SK-N-SH (cell line): ENCODE measurements at regions not wholly inside any gene's neighbourhood (a gene's known extent, or its start where the extent isn't known, plus 50 kb on each side); places are given as distances from the start of the nearest gene placed in this dataset.

Source experiments
- CTCF ChIA-PET: fragments of 300-600, 350-600 bp; formaldehyde crosslinking; extraction: SDS; loops from one replicate; lab custom pipeline; 2021; lab: Yijun Ruan, JAX
- POLR2A ChIA-PET: fragments of 350-600 bp; sonication (Branson Sonifier 250); formaldehyde crosslinking; extraction: SDS; loops from one replicate; lab custom pipeline; 2020; ENCODE audit warnings: antibody characterized with exemption, inconsistent platforms; lab: Yijun Ruan, JAX
- DNase-seq: peaks from one replicate; pipeline ENCODE4 v3.0.0; 2012
- H2AFZ ChIP-seq: fragments of 200-600 bp; sonication (generic); 2 replicates; pipeline ENCODE4 v1.8.1; 2016; ENCODE audit warnings: antibody characterized with exemption, mild to moderate bottlenecking, low read depth
- H3F3A ChIP-seq: fragments of 200-600 bp; sonication (generic); replicated peaks from 2 replicates; pipeline ENCODE3; 2016; ENCODE audit warnings: antibody characterized with exemption, mild to moderate bottlenecking; ENCODE audit not compliant: insufficient read depth
- H3K27ac ChIP-seq, 2 experiments: fragments of 200-500 bp in 1 of 2; fragments of 200-600 bp in 1 of 2; sonication (Bioruptor generic) in 1 of 2; sonication (generic), shearing (Covaris generic) in 1 of 2; 2 replicates each; pipeline versions ENCODE4 v1.5.1 to v1.6.1; 2014 to 2016; ENCODE audit warnings: low read depth in 2 of 2, inconsistent platforms in 1 of 2, low read length in 1 of 2, mild to moderate bottlenecking in 1 of 2, mixed read lengths in 1 of 2
- H3K27me3 ChIP-seq: fragments of 200-600 bp; sonication (generic), shearing (Covaris generic); 2 replicates; pipeline ENCODE4 v1.6.1; 2016; ENCODE audit warnings: mixed run types; ENCODE audit not compliant: insufficient read depth
- H3K36me3 ChIP-seq, 2 experiments: fragments of 200-500 bp in 1 of 2; fragments of 200-600 bp in 1 of 2; sonication (Bioruptor generic) in 1 of 2; sonication (generic) in 1 of 2; replicated peaks in 1 of 2; 2 replicates each; pipeline versions ENCODE3 to v1.5.1; 2014 to 2016; ENCODE audit warnings: low read length in 1 of 2, mild to moderate bottlenecking in 1 of 2; ENCODE audit not compliant: insufficient read depth in 2 of 2, control insufficient read depth in 1 of 2
- H3K4me1 ChIP-seq, 2 experiments: fragments of 200-500 bp in 1 of 2; fragments of 200-600 bp in 1 of 2; sonication (Bioruptor generic) in 1 of 2; sonication (generic), shearing (Covaris generic) in 1 of 2; 2 replicates each; pipeline versions ENCODE4 v1.5.1 to v1.6.1; 2014 to 2016; ENCODE audit warnings: low read depth in 1 of 2, low read length in 1 of 2, mixed run types in 1 of 2; ENCODE audit not compliant: insufficient read depth in 2 of 2, control insufficient read depth in 1 of 2
- H3K4me2 ChIP-seq: fragments of 200-600 bp; sonication (generic), shearing (Covaris generic); 2 replicates; pipeline ENCODE4 v1.6.1; 2017; ENCODE audit warnings: mixed run types
- H3K4me3 ChIP-seq, 2 experiments: fragments of 200-500 bp in 1 of 2; fragments of 200-600 bp in 1 of 2; sonication (Bioruptor generic) in 1 of 2; sonication (generic), shearing (Covaris generic) in 1 of 2; 2 replicates each; pipeline versions ENCODE4 v1.5.1 to v1.8.1; 2014 to 2016; ENCODE audit warnings: low read depth in 2 of 2, inconsistent platforms in 1 of 2, low read length in 1 of 2, mild to moderate bottlenecking in 1 of 2, mixed read lengths in 1 of 2, moderate library complexity in 1 of 2
- H3K79me2 ChIP-seq: fragments of 200-600 bp; sonication (generic); 2 replicates; pipeline ENCODE4 v1.8.1; 2017; ENCODE audit warnings: mild to moderate bottlenecking; ENCODE audit not compliant: insufficient read depth
- H3K9ac ChIP-seq: fragments of 200-600 bp; sonication (generic); 2 replicates; pipeline ENCODE4 v1.6.1; 2017; ENCODE audit warnings: mixed run types
- H3K9me2 ChIP-seq: fragments of 200-600 bp; sonication (generic); 2 replicates; pipeline ENCODE4 v1.6.1; 2017; ENCODE audit warnings: mixed run types
- H3K9me3 ChIP-seq: fragments of 200-600 bp; sonication (generic); 2 replicates; pipeline ENCODE4 v1.6.1; 2017; ENCODE audit warnings: mixed run types, mild to moderate bottlenecking, moderate library complexity
- H4K20me1 ChIP-seq: fragments of 200-600 bp; sonication (generic); 2 replicates; pipeline ENCODE4 v1.6.1; 2017; ENCODE audit warnings: mild to moderate bottlenecking, mixed run types; ENCODE audit not compliant: insufficient read depth
- CHD2 ChIP-seq: fragments of 150-350 bp; IDR thresholded peaks from 2 replicates; pipeline ENCODE4 v1.6.1; 2018; ENCODE audit warnings: low read length; ENCODE audit not compliant: partially characterized antibody
- FOSL2 ChIP-seq: IDR thresholded peaks from 2 replicates; pipeline ENCODE4 v1.4.0; 2012; ENCODE audit warnings: low read depth, mild to moderate bottlenecking, moderate library complexity, borderline replicate concordance
- FOXJ3 ChIP-seq: sonication (generic); formaldehyde crosslinking; IDR thresholded peaks from 2 replicates; pipeline ENCODE4 v1.5.1; 2020; ENCODE audit warnings: mild to moderate bottlenecking, missing genetic modification reagents
- MEF2A ChIP-seq: IDR thresholded peaks from 2 replicates; pipeline ENCODE4 v1.4.0; 2012; ENCODE audit warnings: low read depth, borderline replicate concordance
- NFIC ChIP-seq: IDR thresholded peaks from 2 replicates; pipeline ENCODE4 v1.4.0; 2012; ENCODE audit warnings: borderline replicate concordance
- NRF1 ChIP-seq: IDR thresholded peaks from 2 replicates; pipeline ENCODE4 v1.6.1; 2012; ENCODE audit warnings: low read depth, mild to moderate bottlenecking, low read length
- POLR2AphosphoS5 ChIP-seq: IDR thresholded peaks from 2 replicates; pipeline ENCODE4 v1.6.1; 2012; ENCODE audit warnings: low read depth, low read length
- SIN3A ChIP-seq: IDR thresholded peaks from 2 replicates; pipeline ENCODE4 v1.6.1; 2012; ENCODE audit warnings: low read depth, mild to moderate bottlenecking, low read length, moderate library complexity, borderline replicate concordance
- whole genome bisulfite sequencing: methylation state at CpG from one replicate; pipeline ENCODE4 v1.1.6; 2017; ENCODE audit warnings: low lambda C conversion rate; 5-methylcytosine and 5-hydroxymethylcytosine counted together
- TF ChIP-seq, protein P1 (sequence below): IDR thresholded peaks from 2 replicates; pipeline ENCODE4; 2012
- TF ChIP-seq, protein P2 (sequence below): IDR thresholded peaks from 2 replicates; pipeline ENCODE4 v1.4.0; 2012; ENCODE audit warnings: low read depth, borderline replicate concordance
- TF ChIP-seq, protein P3 (sequence below): fragments of 150-350 bp; IDR thresholded peaks from 2 replicates; pipeline ENCODE4 v1.6.1; 2017; ENCODE audit warnings: antibody characterized with exemption, low read length, low read depth, borderline replicate concordance

DNA sequence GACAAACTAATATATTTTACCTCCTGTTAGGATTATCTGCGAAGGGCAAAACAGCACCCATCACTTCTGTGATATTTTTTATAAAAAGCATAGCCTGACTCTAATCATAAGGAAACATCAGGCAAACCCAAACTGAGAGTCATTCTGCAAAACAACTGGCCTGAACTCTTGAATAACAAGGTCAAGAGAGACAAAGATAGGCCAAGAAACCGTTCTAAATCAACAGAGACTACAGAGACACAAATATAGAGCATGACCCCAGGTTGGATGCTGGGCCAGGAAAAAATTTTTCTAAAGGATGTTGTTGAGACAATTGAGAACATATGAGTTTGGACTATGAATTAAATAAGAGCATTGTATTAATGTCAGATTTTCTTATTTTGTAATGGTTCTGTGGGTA, 384.9 kb downstream of the NFIB start:
- Histone ChIP-seq H3K4me1 (no peaks in the 10 kb centered on the region), H3K9me3 (no peaks in the 10 kb centered on the region), H3K9ac (no peak overlapping the region), H4K20me1 (no peaks in the 10 kb centered on the region), H3K4me2 (no peak overlapping the region), H3K9me2 (no peaks in the 10 kb centered on the region), H3K27ac (no peak overlapping the region), H3K79me2 (no peaks in the 10 kb centered on the region), H2AFZ (no peak overlapping the region), H3F3A (no peaks in the 10 kb centered on the region), H3K36me3 (no peaks in the 10 kb centered on the region), H3K4me3 (no peak overlapping the region), H3K27me3 (no peaks in the 10 kb centered on the region)
- no peak for TF ChIP-seq POLR2AphosphoS5
- 70% methylated on average over 2 of the region's 2 CpGs for WGBS
- DNase-seq = no peak
- POLR2A ChIA-PET = no interaction called here
- CTCF ChIA-PET = no interaction called here

DNA sequence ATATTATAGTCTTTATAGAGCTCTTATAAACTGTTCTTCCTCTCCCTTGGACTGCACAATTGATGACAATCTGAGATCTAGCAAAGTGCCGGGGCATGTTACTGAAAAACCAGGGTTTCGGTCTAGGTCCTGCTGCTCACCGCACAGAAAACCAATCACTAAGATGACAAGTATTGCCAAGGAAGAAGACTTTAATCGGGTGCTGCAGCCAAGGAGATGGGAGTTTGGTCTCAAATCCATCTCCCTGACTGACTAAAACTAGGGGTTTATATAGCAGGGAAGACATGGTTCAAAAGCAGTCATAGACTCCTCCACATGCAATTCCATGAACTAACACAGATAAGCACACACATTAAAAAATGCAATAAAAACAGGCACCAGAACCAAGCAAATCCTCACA, 390.6 kb downstream of the NFIB start:
- Histone ChIP-seq H3F3A (no peaks in the 10 kb centered on the region), H3K9me2 (no peaks in the 10 kb centered on the region), H3K79me2 (no peaks in the 10 kb centered on the region), H3K36me3 (no peaks in the 10 kb centered on the region), H3K9me3 (peaks cover 4% of the 10 kb centered on the region; the same call in 1 of the 2 replicates), H3K27ac (no peak overlapping the region), H3K27me3 (no peaks in the 10 kb centered on the region), H3K9ac (no peak overlapping the region), H3K4me2 (no peak overlapping the region), H3K4me1 (no peaks in the 10 kb centered on the region), H3K4me3 (no peak overlapping the region), H4K20me1 (no peaks in the 10 kb centered on the region), H2AFZ (no peak overlapping the region)
- CTCF ChIA-PET = no interaction called here
- POLR2A ChIA-PET = no interaction called here
- 95% methylated on average over 4 of the region's 4 CpGs for WGBS
- TF ChIP-seq FOSL2 (no peak), NFIC (no peak), NRF1 (no peak), MEF2A (no peak), CHD2 (no peak)
- TF ChIP-seq, protein P1, sequence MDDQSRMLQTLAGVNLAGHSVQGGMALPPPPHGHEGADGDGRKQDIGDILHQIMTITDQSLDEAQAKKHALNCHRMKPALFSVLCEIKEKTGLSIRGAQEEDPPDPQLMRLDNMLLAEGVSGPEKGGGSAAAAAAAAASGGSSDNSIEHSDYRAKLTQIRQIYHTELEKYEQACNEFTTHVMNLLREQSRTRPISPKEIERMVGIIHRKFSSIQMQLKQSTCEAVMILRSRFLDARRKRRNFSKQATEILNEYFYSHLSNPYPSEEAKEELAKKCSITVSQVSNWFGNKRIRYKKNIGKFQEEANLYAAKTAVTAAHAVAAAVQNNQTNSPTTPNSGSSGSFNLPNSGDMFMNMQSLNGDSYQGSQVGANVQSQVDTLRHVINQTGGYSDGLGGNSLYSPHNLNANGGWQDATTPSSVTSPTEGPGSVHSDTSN = no peak
- TF ChIP-seq, protein P2, sequence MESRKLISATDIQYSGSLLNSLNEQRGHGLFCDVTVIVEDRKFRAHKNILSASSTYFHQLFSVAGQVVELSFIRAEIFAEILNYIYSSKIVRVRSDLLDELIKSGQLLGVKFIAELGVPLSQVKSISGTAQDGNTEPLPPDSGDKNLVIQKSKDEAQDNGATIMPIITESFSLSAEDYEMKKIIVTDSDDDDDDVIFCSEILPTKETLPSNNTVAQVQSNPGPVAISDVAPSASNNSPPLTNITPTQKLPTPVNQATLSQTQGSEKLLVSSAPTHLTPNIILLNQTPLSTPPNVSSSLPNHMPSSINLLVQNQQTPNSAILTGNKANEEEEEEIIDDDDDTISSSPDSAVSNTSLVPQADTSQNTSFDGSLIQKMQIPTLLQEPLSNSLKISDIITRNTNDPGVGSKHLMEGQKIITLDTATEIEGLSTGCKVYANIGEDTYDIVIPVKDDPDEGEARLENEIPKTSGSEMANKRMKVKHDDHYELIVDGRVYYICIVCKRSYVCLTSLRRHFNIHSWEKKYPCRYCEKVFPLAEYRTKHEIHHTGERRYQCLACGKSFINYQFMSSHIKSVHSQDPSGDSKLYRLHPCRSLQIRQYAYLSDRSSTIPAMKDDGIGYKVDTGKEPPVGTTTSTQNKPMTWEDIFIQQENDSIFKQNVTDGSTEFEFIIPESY = no peak
- no peak for DNase-seq

DNA sequence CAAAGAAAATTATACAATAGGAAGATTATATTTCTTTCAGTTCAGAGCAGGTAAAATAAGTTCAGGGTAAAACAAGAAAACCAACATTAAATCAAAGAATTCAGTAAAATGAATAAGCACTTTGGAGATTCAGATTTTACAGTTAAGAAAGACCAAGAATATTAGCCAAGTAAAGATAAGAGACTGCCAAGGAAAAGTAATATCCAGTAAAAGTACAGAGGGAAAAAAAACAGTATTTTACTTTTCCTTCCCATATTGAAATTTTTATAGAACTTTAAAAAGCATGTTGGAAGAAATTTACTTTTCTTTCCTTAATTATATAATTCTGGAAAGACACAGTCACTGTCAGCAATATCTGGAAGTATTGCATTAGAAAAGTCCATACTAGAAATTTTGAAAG, 393.4 kb downstream of the NFIB start:
- peaks cover 4% of the 10 kb centered on the region; the same call in 1 of the 2 replicates for H3K9me3 ChIP-seq
- H3K4me1 ChIP-seq = no peaks in the 10 kb centered on the region
- H3K27me3 ChIP-seq = no peaks in the 10 kb centered on the region
- no peak overlapping the region for H2AFZ ChIP-seq
- no peak for TF ChIP-seq SIN3A
- TF ChIP-seq FOXJ3 (CRISPR knock-in tag) = no peak
- TF ChIP-seq, protein P3, sequence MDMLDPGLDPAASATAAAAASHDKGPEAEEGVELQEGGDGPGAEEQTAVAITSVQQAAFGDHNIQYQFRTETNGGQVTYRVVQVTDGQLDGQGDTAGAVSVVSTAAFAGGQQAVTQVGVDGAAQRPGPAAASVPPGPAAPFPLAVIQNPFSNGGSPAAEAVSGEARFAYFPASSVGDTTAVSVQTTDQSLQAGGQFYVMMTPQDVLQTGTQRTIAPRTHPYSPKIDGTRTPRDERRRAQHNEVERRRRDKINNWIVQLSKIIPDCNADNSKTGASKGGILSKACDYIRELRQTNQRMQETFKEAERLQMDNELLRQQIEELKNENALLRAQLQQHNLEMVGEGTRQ = no peak
- TF ChIP-seq, all 33 proteins: peak for 0
- no peaks in the 10 kb centered on the region for H3F3A ChIP-seq
- H3K9ac ChIP-seq = no peak overlapping the region
- H3K4me3 ChIP-seq = no peak overlapping the region
- no peaks in the 10 kb centered on the region for H3K36me3 ChIP-seq
- no peak for DNase-seq
- H3K9me2 ChIP-seq = no peaks in the 10 kb centered on the region
- no peak overlapping the region for H3K4me2 ChIP-seq
- H3K27ac ChIP-seq = no peak overlapping the region
- no peaks in the 10 kb centered on the region for H4K20me1 ChIP-seq
- ChIA-PET CTCF (no interaction called here), POLR2A (no interaction called here)
- no peaks in the 10 kb centered on the region for H3K79me2 ChIP-seq
